ENCODE measurements at regions not wholly inside any gene's neighbourhood (a gene's known extent, or its start where the extent isn't known, plus 50 kb on each side); places are given as distances from the start of the nearest gene placed in this dataset.
"Not testable (repeated sequence)": the region's sequence is repeated elsewhere in the genome, so short reads cannot be mapped to it uniquely, and the experiment has no call there.

DNA sequence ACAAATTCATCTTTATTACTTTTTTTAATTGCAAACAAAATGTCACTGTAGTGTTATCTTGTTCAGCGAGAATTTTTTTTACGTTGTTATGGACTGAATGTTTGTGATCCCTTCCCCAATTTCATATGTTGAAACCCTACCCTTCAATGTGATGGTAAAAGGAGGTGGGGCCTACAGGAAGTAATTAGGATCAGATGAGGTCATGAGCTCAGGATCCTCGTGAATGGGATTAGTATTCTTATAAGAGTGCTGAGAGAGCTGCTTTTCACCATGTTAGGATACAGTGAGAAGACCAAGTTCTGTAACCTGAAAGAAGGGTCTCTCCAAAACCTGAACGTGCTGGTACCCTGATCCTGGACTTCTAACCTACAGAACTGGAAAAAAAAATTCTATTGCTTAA lies 646.0 kb upstream of the TMPRSS15 start:
- Mint-ChIP-seq H3K27me3 (no peaks in the 10 kb centered on the region), H3K4me1 (ENCODE audit: low read depth) (no peaks in the 10 kb centered on the region)
- TF ChIP-seq, protein P1, sequence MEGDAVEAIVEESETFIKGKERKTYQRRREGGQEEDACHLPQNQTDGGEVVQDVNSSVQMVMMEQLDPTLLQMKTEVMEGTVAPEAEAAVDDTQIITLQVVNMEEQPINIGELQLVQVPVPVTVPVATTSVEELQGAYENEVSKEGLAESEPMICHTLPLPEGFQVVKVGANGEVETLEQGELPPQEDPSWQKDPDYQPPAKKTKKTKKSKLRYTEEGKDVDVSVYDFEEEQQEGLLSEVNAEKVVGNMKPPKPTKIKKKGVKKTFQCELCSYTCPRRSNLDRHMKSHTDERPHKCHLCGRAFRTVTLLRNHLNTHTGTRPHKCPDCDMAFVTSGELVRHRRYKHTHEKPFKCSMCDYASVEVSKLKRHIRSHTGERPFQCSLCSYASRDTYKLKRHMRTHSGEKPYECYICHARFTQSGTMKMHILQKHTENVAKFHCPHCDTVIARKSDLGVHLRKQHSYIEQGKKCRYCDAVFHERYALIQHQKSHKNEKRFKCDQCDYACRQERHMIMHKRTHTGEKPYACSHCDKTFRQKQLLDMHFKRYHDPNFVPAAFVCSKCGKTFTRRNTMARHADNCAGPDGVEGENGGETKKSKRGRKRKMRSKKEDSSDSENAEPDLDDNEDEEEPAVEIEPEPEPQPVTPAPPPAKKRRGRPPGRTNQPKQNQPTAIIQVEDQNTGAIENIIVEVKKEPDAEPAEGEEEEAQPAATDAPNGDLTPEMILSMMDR (IDR thresholded peaks at IDR 0.05), result no peak

DNA sequence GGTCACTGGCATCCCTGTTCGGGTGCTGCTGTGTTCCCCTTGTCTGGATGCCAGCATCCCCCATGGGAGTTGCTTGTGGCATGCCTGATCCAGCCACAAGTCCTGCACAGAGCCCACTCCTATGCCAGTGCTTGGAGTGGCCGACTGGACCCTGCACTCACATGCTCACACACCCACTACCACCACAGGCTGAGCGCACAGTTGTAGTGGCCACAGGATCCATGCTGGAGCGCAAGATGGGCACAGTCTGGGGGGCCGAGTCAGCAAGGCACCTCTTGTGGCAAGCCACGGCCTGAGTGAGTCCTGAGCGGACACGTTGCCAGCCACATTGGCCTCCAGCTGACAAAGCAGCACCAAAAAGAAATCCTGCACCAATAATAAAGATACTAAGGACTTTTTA lies 661.6 kb upstream of the TMPRSS15 start:
- Mint-ChIP-seq H3K27ac (no peak overlapping the region), H3K4me1 (ENCODE audit: low read depth) (no peaks in the 10 kb centered on the region), H3K4me3 (no peak overlapping the region), H3K27me3 (no peaks in the 10 kb centered on the region), H3K9me3 (peaks cover 5% of the 10 kb centered on the region), H3K36me3 (ENCODE audit: low read depth) (no peaks in the 10 kb centered on the region)
- ATAC-seq (no peak), DNase-seq (no peak)
- POLR2A ChIA-PET, result no interaction called here
- intact Hi-C loops (cut with micrococcal nuclease), result no loop called here
- CTCF ChIA-PET, result no interaction called here
- TF ChIP-seq, protein P1 (IDR thresholded peaks at IDR 0.05), result no peak

More for the DNA sequence above, 646.0 kb upstream of the TMPRSS15 start:
- Mint-ChIP-seq H3K36me3 (ENCODE audit: low read depth) (no peaks in the 10 kb centered on the region), H3K9me3 (peaks cover 15% of the 10 kb centered on the region), H3K4me3 (no peak overlapping the region), H3K27ac (no peak overlapping the region)
- DNase-seq (no peak), ATAC-seq (no peak)
- ChIA-PET POLR2A (no interaction called here), CTCF (no interaction called here)
- intact Hi-C loops (cut with micrococcal nuclease), result no loop called here

DNA sequence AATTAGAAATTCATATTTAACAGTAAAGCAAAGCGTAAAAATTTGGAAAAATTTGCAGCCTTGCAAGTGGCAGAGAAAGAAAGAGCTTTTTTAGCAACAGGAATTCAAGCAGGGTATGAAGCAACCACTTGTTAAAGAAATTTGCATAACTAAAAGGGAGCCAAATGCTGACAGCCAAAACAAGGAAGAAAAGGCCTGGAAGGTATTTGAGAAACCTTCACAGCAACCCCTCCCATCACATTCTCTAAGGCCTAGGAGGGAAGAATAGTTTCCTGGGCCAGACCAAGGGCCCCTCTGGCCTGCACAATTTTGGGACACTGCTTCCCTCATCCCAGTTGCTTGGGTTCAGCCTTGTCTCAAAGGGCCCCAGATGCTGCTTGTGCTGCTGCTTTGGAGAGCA lies 672.4 kb upstream of the TMPRSS15 start:
- POLR2A ChIA-PET, result no interaction called here
- CTCF ChIA-PET, result no interaction called here
- ATAC-seq, result no peak

GRCh38 chr21:19109694-19110093 lies 706.1 kb upstream of the TMPRSS15 start:
- ChIA-PET POLR2A (no interaction called here), CTCF (no interaction called here)
- Mint-ChIP-seq H3K9me3 (peaks cover 12% of the 10 kb centered on the region), H3K36me3 (ENCODE audit: low read depth) (no peaks in the 10 kb centered on the region), H3K4me3 (no peak overlapping the region), H3K27ac (no peak overlapping the region), H3K27me3 (no peaks in the 10 kb centered on the region), H3K4me1 (ENCODE audit: low read depth) (no peaks in the 10 kb centered on the region)
- intact Hi-C loops (cut with micrococcal nuclease), result no loop called here
- DNase-seq (no peak), ATAC-seq (no peak)
- TF ChIP-seq, protein P1 (IDR thresholded peaks at IDR 0.05), result no peak

More for the DNA sequence above, 672.4 kb upstream of the TMPRSS15 start:
- H3K27me3 Mint-ChIP-seq, result no peaks in the 10 kb centered on the region
- H3K36me3 Mint-ChIP-seq (ENCODE audit: low read depth), result no peaks in the 10 kb centered on the region
- TF ChIP-seq, protein P1 (IDR thresholded peaks at IDR 0.05), result no peak
- no peak for DNase-seq
- peaks cover 23% of the 10 kb centered on the region for H3K9me3 Mint-ChIP-seq
- H3K27ac Mint-ChIP-seq, result no peak overlapping the region
- no peaks in the 10 kb centered on the region for H3K4me1 Mint-ChIP-seq (ENCODE audit: low read depth)
- H3K4me3 Mint-ChIP-seq, result no peak overlapping the region
- intact Hi-C loops (cut with micrococcal nuclease), result no loop called here

DNA sequence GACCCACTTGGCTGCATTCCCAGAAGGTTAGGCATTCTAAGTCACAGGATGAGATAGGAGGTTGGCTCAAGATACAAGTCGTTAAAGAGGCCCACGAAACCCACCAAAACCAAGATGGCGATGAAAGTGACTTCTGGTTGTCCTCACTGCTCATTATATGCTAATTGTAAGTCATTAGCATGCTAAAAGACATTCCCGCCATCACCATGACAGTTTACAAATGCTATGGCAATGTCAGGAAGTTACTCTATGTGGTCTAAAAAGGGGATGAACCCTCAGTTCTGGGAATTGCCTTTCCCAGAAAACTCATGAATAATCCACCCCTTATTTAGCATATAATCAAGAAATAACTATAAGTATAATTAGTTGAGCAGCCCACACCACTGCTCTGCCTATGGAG lies 715.7 kb upstream of the TMPRSS15 start:
- H3K27ac Mint-ChIP-seq; POLR2A ChIA-PET; CTCF ChIA-PET; intact Hi-C loops (cut with micrococcal nuclease); H3K27me3 Mint-ChIP-seq; ATAC-seq; H3K36me3 Mint-ChIP-seq (ENCODE audit: low read depth); DNase-seq; H3K4me3 Mint-ChIP-seq; H3K4me1 Mint-ChIP-seq (ENCODE audit: low read depth): not testable (repeated sequence)
- peaks cover 11% of the 10 kb centered on the region for H3K9me3 Mint-ChIP-seq

- H3K27me3 Mint-ChIP-seq, result no peaks in the 10 kb centered on the region
Measured at GRCh38 chr21:19120591-19120990, 717.0 kb upstream of the TMPRSS15 start.

More at GRCh38 chr21:19120591-19120990, 717.0 kb upstream of the TMPRSS15 start:
- no peak overlapping the region for H3K27ac Mint-ChIP-seq
- DNase-seq (no peak), ATAC-seq (no peak)
- peaks cover 11% of the 10 kb centered on the region for H3K9me3 Mint-ChIP-seq
- H3K4me3 Mint-ChIP-seq, result no peak overlapping the region
- no peaks in the 10 kb centered on the region for H3K36me3 Mint-ChIP-seq (ENCODE audit: low read depth)
- intact Hi-C loops (cut with micrococcal nuclease), result no loop called here
- ChIA-PET POLR2A (no interaction called here), CTCF (no interaction called here)
- H3K4me1 Mint-ChIP-seq (ENCODE audit: low read depth), result no peaks in the 10 kb centered on the region
- TF ChIP-seq, protein P1 (IDR thresholded peaks at IDR 0.05), result no peak
